ENCODE measurements at regions not wholly inside any gene's neighbourhood (a gene's known extent, or its start where the extent isn't known, plus 50 kb on each side); places are given as distances from the start of the nearest gene placed in this dataset.

DNA sequence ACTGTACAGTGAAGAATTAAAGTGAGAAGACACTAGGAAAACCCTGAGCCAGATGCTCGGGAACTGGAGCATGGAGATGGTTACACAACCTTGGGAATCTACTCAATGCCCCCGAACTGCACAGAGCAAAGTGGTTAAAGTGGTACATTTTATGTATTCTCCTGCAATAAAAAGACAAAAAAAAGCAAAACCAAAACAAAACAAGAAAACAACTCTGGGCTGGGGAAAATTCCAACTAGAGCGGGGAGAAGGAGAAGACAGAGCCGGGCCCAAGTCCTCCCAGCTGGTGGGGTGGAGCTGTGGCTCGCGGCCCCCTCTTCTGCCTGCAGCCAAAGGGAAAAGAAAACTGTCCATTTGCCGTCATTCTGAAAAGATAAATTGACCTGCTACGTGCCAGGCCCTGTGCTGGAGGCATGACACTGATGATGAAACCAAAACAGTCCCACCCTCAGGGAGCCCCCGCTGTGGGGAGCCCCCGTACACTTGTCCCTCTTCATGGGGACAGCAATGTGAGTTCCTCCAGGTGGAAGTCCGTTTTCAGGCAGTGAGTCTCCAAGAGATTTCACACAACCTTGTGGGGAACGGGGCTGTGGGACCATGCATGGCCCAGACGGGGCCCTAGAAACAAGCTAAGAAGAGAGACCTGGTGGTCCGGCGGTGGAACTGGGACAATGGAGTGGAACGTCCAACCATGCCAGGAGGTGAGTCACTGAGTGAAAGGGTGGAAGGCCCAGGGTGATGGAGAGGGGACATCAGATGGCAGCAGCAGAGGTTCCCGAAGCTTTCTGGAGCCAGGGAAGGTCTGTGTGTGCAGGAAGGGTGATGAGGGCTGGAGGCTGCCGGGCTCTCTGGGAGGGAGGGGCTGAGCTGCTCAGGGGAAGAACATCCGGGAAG is 114.8 kb upstream of the COL5A1 start:
- TF ChIP-seq, protein P1, sequence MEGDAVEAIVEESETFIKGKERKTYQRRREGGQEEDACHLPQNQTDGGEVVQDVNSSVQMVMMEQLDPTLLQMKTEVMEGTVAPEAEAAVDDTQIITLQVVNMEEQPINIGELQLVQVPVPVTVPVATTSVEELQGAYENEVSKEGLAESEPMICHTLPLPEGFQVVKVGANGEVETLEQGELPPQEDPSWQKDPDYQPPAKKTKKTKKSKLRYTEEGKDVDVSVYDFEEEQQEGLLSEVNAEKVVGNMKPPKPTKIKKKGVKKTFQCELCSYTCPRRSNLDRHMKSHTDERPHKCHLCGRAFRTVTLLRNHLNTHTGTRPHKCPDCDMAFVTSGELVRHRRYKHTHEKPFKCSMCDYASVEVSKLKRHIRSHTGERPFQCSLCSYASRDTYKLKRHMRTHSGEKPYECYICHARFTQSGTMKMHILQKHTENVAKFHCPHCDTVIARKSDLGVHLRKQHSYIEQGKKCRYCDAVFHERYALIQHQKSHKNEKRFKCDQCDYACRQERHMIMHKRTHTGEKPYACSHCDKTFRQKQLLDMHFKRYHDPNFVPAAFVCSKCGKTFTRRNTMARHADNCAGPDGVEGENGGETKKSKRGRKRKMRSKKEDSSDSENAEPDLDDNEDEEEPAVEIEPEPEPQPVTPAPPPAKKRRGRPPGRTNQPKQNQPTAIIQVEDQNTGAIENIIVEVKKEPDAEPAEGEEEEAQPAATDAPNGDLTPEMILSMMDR (IDR thresholded peaks at IDR 0.05), result no peak
- TF ChIP-seq POLR2A (IDR thresholded peaks at IDR 0.05), result no peak

Data from heart left ventricle (tissue), 13 donors.